ENCODE measurements at regions not wholly inside any gene's neighbourhood (a gene's known extent, or its start where the extent isn't known, plus 50 kb on each side); places are given as distances from the start of the nearest gene placed in this dataset.

GRCh38 chr14:40487824-40488223 lies 1055.6 kb upstream of the FBXO33 start:
- BruUV-seq (replicated peaks) = no TSS peak
- no peaks in the 10 kb centered on the region for H3K9me2 ChIP-seq (replicated peaks; ENCODE audit: low read length)
- no peaks in the 10 kb centered on the region for H3K36me3 ChIP-seq (ENCODE audit: low read depth, low read length)
- H3K4me3 ChIP-seq (ENCODE audit: low read length) = no peak overlapping the region
- H4K20me1 ChIP-seq (ENCODE audit: low read length) = no peaks in the 10 kb centered on the region; the same call in 1 of the 2 replicates
- H3K4me1 ChIP-seq (ENCODE audit: insufficient read depth, low read length) = no peaks in the 10 kb centered on the region
- TF ChIP-seq EZH2 (IDR thresholded peaks at IDR 0.05; ENCODE audit: low read length, unreplicated experiment) (no peak), CTCF (conservative IDR thresholded peaks at IDR 0.05; ENCODE audit: low read depth, low read length) (no peak), EZH2phosphoT487 (IDR thresholded peaks at IDR 0.05; ENCODE audit: borderline replicate concordance, low read length) (no peak)
- no peaks in the 10 kb centered on the region for H3F3A ChIP-seq (ENCODE audit: low read length, unreplicated experiment)
- no peaks in the 10 kb centered on the region for H3K79me2 ChIP-seq (ENCODE audit: low read length)
- no peak for ATAC-seq
- CTCF ChIA-PET = no interaction called here
- no peaks in the 10 kb centered on the region for H3K27me3 ChIP-seq (ENCODE audit: low read length)
- intact Hi-C loops (cut with micrococcal nuclease) = no loop called here
- H2AFZ ChIP-seq (ENCODE audit: low read length) = no peak overlapping the region
- no peak overlapping the region for H3K4me2 ChIP-seq (ENCODE audit: low read length)
- no peak overlapping the region for H3K9ac ChIP-seq (ENCODE audit: low read length)
- POLR2A ChIA-PET (ENCODE audit: unreplicated experiment) = interaction anchor here (0.6 kb wide), 1 partner anchor 1919 kb away, joined by 4 read pairs; no protein-coding TSS in a partner anchor
- H3K27ac ChIP-seq (ENCODE audit: low read length) = no peak overlapping the region
- DNase-seq = no peak
- H3K9me3 ChIP-seq (ENCODE audit: low read length) = no peaks in the 10 kb centered on the region

- Histone ChIP-seq H3K9me3 (ENCODE audit: low read length) (no peaks in the 10 kb centered on the region), H2AFZ (ENCODE audit: low read length) (no peak overlapping the region), H3F3A (ENCODE audit: low read length, unreplicated experiment) (no peaks in the 10 kb centered on the region), H3K4me2 (ENCODE audit: low read length) (no peak overlapping the region), H3K27ac (ENCODE audit: low read length) (no peak overlapping the region), H3K9me2 (replicated peaks; ENCODE audit: low read length) (no peaks in the 10 kb centered on the region), H3K27me3 (ENCODE audit: low read length) (no peaks in the 10 kb centered on the region), H3K79me2 (ENCODE audit: low read length) (no peaks in the 10 kb centered on the region), H3K36me3 (ENCODE audit: low read depth, low read length) (no peaks in the 10 kb centered on the region), H4K20me1 (ENCODE audit: low read length) (no peaks in the 10 kb centered on the region; the same call in 1 of the 2 replicates), H3K4me3 (ENCODE audit: low read length) (no peak overlapping the region), H3K9ac (ENCODE audit: low read length) (no peak overlapping the region), H3K4me1 (ENCODE audit: insufficient read depth, low read length) (no peaks in the 10 kb centered on the region)
- TF ChIP-seq CTCF (conservative IDR thresholded peaks at IDR 0.05; ENCODE audit: low read depth, low read length) (no peak), EZH2phosphoT487 (IDR thresholded peaks at IDR 0.05; ENCODE audit: borderline replicate concordance, low read length) (no peak), EZH2 (IDR thresholded peaks at IDR 0.05; ENCODE audit: low read length, unreplicated experiment) (no peak)
- ChIA-PET POLR2A (ENCODE audit: unreplicated experiment) (no interaction called here), CTCF (no interaction called here)
- no peak for ATAC-seq
- DNase-seq = no peak
- BruUV-seq (replicated peaks) = no TSS peak
- intact Hi-C loops (cut with micrococcal nuclease) = no loop called here
Measured at GRCh38 chr14:40485688-40486087, 1053.5 kb upstream of the FBXO33 start.

- Histone ChIP-seq H3K9ac (ENCODE audit: low read length) (no peak overlapping the region), H3K4me2 (ENCODE audit: low read length) (no peak overlapping the region), H3K27me3 (ENCODE audit: low read length) (no peaks in the 10 kb centered on the region), H3F3A (ENCODE audit: low read length, unreplicated experiment) (no peaks in the 10 kb centered on the region), H3K4me3 (ENCODE audit: low read length) (no peak overlapping the region), H3K4me1 (ENCODE audit: insufficient read depth, low read length) (no peaks in the 10 kb centered on the region), H4K20me1 (ENCODE audit: low read length) (no peaks in the 10 kb centered on the region), H3K36me3 (ENCODE audit: low read depth, low read length) (no peaks in the 10 kb centered on the region), H3K79me2 (ENCODE audit: low read length) (no peaks in the 10 kb centered on the region), H3K9me3 (ENCODE audit: low read length) (0 out of 2 replicates have a peak, but pooled peaks cover 3% of the 10 kb centered on the region), H2AFZ (ENCODE audit: low read length) (no peak overlapping the region), H3K27ac (ENCODE audit: low read length) (no peak overlapping the region), H3K9me2 (replicated peaks; ENCODE audit: low read length) (no peaks in the 10 kb centered on the region; the same call in 1 of the 2 replicates)
- TF ChIP-seq EZH2phosphoT487 (IDR thresholded peaks at IDR 0.05; ENCODE audit: borderline replicate concordance, low read length) (no peak), CTCF (conservative IDR thresholded peaks at IDR 0.05; ENCODE audit: low read depth, low read length) (no peak), EZH2 (IDR thresholded peaks at IDR 0.05; ENCODE audit: low read length, unreplicated experiment) (no peak)
- no peak for ATAC-seq
- intact Hi-C loops (cut with micrococcal nuclease) = no loop called here
- DNase-seq = no peak
- no TSS peak for BruUV-seq (replicated peaks)
- POLR2A ChIA-PET (ENCODE audit: unreplicated experiment) = no interaction called here
- CTCF ChIA-PET = no interaction called here
Measured at GRCh38 chr14:40476005-40476404, 1043.8 kb upstream of the FBXO33 start.
